ENCODE measurements at regions not wholly inside any gene's neighbourhood (a gene's known extent, or its start where the extent isn't known, plus 50 kb on each side); places are given as distances from the start of the nearest gene placed in this dataset.

DNA sequence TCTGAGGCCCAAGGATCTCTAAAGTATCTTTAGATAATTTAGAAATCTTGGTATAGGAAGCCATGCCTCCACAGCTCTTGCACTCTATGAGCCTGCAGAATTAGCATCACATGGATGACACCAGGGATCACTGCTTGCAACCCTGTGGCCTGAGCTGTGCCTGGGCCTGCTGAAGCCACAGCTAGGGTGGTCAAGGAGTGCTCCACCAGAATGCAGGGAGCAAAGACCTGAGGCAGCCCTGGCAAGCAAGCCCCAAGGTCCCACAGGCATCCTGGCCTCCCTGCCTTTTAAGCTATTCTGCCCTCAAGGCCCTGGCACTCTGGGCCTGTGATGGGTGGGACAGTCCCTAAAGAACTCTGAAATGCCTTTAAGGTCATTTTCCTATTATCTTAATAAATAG lies 105.2 kb upstream of the NALF2 start:
- no peaks in the 10 kb centered on the region for H4K20me1 ChIP-seq (ENCODE audit: insufficient read depth)
- H3K9ac ChIP-seq (ENCODE audit: low read length) = no peak overlapping the region
- H3K4me2 ChIP-seq (ENCODE audit: low read length) = no peak overlapping the region
- H3K9me2 ChIP-seq (ENCODE audit: insufficient read depth, low read length) = no peaks in the 10 kb centered on the region
- TF ChIP-seq EZH2 (IDR thresholded peaks at IDR 0.05; ENCODE audit: borderline replicate concordance, insufficient read depth, low read length, poor library complexity, severe bottlenecking) = no peak
- TF ChIP-seq SMC3 (conservative IDR thresholded peaks at IDR 0.05; ENCODE audit: poor library complexity) = no peak
- TF ChIP-seq TAF1 (IDR thresholded peaks at IDR 0.05; ENCODE audit: low read depth) = no peak
- no peak for TF ChIP-seq EP300 (conservative IDR thresholded peaks at IDR 0.05; ENCODE audit: poor library complexity, severe bottlenecking)
- TF ChIP-seq, protein P1, sequence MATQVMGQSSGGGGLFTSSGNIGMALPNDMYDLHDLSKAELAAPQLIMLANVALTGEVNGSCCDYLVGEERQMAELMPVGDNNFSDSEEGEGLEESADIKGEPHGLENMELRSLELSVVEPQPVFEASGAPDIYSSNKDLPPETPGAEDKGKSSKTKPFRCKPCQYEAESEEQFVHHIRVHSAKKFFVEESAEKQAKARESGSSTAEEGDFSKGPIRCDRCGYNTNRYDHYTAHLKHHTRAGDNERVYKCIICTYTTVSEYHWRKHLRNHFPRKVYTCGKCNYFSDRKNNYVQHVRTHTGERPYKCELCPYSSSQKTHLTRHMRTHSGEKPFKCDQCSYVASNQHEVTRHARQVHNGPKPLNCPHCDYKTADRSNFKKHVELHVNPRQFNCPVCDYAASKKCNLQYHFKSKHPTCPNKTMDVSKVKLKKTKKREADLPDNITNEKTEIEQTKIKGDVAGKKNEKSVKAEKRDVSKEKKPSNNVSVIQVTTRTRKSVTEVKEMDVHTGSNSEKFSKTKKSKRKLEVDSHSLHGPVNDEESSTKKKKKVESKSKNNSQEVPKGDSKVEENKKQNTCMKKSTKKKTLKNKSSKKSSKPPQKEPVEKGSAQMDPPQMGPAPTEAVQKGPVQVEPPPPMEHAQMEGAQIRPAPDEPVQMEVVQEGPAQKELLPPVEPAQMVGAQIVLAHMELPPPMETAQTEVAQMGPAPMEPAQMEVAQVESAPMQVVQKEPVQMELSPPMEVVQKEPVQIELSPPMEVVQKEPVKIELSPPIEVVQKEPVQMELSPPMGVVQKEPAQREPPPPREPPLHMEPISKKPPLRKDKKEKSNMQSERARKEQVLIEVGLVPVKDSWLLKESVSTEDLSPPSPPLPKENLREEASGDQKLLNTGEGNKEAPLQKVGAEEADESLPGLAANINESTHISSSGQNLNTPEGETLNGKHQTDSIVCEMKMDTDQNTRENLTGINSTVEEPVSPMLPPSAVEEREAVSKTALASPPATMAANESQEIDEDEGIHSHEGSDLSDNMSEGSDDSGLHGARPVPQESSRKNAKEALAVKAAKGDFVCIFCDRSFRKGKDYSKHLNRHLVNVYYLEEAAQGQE (IDR thresholded peaks at IDR 0.05; ENCODE audit: borderline replicate concordance) = no peak
- TF ChIP-seq, protein P2, sequence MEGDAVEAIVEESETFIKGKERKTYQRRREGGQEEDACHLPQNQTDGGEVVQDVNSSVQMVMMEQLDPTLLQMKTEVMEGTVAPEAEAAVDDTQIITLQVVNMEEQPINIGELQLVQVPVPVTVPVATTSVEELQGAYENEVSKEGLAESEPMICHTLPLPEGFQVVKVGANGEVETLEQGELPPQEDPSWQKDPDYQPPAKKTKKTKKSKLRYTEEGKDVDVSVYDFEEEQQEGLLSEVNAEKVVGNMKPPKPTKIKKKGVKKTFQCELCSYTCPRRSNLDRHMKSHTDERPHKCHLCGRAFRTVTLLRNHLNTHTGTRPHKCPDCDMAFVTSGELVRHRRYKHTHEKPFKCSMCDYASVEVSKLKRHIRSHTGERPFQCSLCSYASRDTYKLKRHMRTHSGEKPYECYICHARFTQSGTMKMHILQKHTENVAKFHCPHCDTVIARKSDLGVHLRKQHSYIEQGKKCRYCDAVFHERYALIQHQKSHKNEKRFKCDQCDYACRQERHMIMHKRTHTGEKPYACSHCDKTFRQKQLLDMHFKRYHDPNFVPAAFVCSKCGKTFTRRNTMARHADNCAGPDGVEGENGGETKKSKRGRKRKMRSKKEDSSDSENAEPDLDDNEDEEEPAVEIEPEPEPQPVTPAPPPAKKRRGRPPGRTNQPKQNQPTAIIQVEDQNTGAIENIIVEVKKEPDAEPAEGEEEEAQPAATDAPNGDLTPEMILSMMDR (IDR thresholded peaks at IDR 0.05; ENCODE audit: poor library complexity, severe bottlenecking) = no peak
- no peak for TF ChIP-seq POLR2AphosphoS5 (IDR thresholded peaks at IDR 0.05)
- no peak for TF ChIP-seq MXI1 (conservative IDR thresholded peaks at IDR 0.05; ENCODE audit: poor library complexity, severe bottlenecking)
- TF ChIP-seq RAD21 (conservative IDR thresholded peaks at IDR 0.05) = no peak
- no peaks in the 10 kb centered on the region for H3F3A ChIP-seq (ENCODE audit: insufficient read depth, low read length, poor library complexity, severe bottlenecking)
- H3K36me3 ChIP-seq (ENCODE audit: insufficient read depth, low read length) = no peaks in the 10 kb centered on the region
- H3K27me3 ChIP-seq (ENCODE audit: insufficient read depth, low read depth, low read length) = no peaks in the 10 kb centered on the region
- H3K79me2 ChIP-seq (replicated peaks; ENCODE audit: insufficient read depth, low read length) = no peaks in the 10 kb centered on the region
- no peak overlapping the region for H3K27ac ChIP-seq (ENCODE audit: low read length)
- H3K4me3 ChIP-seq (ENCODE audit: low read length) = no peak overlapping the region
- no peaks in the 10 kb centered on the region for H3K9me3 ChIP-seq (ENCODE audit: low read length)
- no peak overlapping the region for H2AFZ ChIP-seq (ENCODE audit: low read depth, low read length)

DNA sequence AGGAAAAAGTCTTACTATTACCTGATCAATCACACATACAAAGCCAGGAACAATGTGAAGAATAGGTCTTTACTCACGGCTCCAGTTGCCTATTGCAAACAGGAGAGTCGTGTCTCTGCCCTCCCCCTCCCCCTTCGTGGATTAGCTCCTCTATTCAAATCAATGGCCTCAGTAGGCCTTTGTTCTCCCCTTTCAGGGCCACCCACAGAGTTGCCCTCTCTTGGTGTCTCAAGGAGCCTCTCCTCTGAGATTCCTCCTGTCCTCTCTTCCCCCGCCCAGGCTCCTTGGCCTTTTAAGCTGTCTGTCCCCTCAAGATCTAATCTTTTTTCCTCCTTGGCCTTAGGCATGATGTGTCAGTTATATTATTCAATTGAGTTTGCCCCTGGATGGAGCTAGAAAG lies 107.2 kb upstream of the NALF2 start:
- Histone ChIP-seq H3K4me2 (ENCODE audit: low read length) (no peak overlapping the region), H3K27me3 (ENCODE audit: insufficient read depth, low read depth, low read length) (no peaks in the 10 kb centered on the region), H3K27ac (ENCODE audit: low read length) (no peak overlapping the region), H3K9me2 (ENCODE audit: insufficient read depth, low read length) (no peaks in the 10 kb centered on the region), H3K9me3 (ENCODE audit: low read length) (no peaks in the 10 kb centered on the region), H3K79me2 (replicated peaks; ENCODE audit: insufficient read depth, low read length) (no peaks in the 10 kb centered on the region), H3K36me3 (ENCODE audit: insufficient read depth, low read length) (no peaks in the 10 kb centered on the region), H3K9ac (ENCODE audit: low read length) (no peak overlapping the region), H3F3A (ENCODE audit: insufficient read depth, low read length, poor library complexity, severe bottlenecking) (no peaks in the 10 kb centered on the region), H4K20me1 (ENCODE audit: insufficient read depth) (no peaks in the 10 kb centered on the region), H2AFZ (ENCODE audit: low read depth, low read length) (no peak overlapping the region), H3K4me3 (ENCODE audit: low read length) (no peak overlapping the region)
- TF ChIP-seq, protein P2 (IDR thresholded peaks at IDR 0.05; ENCODE audit: poor library complexity, severe bottlenecking) = no peak
- TF ChIP-seq MXI1 (conservative IDR thresholded peaks at IDR 0.05; ENCODE audit: poor library complexity, severe bottlenecking) (no peak), EP300 (conservative IDR thresholded peaks at IDR 0.05; ENCODE audit: poor library complexity, severe bottlenecking) (no peak), TAF1 (IDR thresholded peaks at IDR 0.05; ENCODE audit: low read depth) (no peak), RAD21 (conservative IDR thresholded peaks at IDR 0.05) (no peak), POLR2AphosphoS5 (IDR thresholded peaks at IDR 0.05) (no peak), SMC3 (conservative IDR thresholded peaks at IDR 0.05; ENCODE audit: poor library complexity) (no peak), EZH2 (IDR thresholded peaks at IDR 0.05; ENCODE audit: borderline replicate concordance, insufficient read depth, low read length, poor library complexity, severe bottlenecking) (no peak)
- TF ChIP-seq, protein P1 (IDR thresholded peaks at IDR 0.05; ENCODE audit: borderline replicate concordance) = no peak
